ENCODE measurements at regions not wholly inside any gene's neighbourhood (a gene's known extent, or its start where the extent isn't known, plus 50 kb on each side); places are given as distances from the start of the nearest gene placed in this dataset.
"Not testable (repeated sequence)": the region's sequence is repeated elsewhere in the genome, so short reads cannot be mapped to it uniquely, and the experiment has no call there.

GRCh38 chr3:145357453-145357852 lies 803.5 kb downstream of the PLOD2 start:
- no peak for DNase-seq

- DNase-seq: no peak
These were observed 801.9 kb downstream of the PLOD2 start for GRCh38 chr3:145359040-145359439.

GRCh38 chr3:145368748-145369147 lies 792.2 kb downstream of the PLOD2 start:
- DNase-seq: no peak

GRCh38 chr3:145370870-145371269 lies 790.1 kb downstream of the PLOD2 start:
- no peak for DNase-seq

GRCh38 chr3:145377301-145377700 lies 783.7 kb downstream of the PLOD2 start:
- no peak for DNase-seq

GRCh38 chr3:145383416-145383815 lies 777.6 kb downstream of the PLOD2 start:
- DNase-seq: no peak

GRCh38 chr3:145384307-145384706 lies 776.7 kb downstream of the PLOD2 start:
- DNase-seq: no peak

GRCh38 chr3:145387211-145387610 lies 773.8 kb downstream of the PLOD2 start:
- no peak for DNase-seq

GRCh38 chr3:145395421-145395820 lies 765.6 kb downstream of the PLOD2 start:
- no peak for DNase-seq

GRCh38 chr3:145411605-145412004 lies 749.4 kb downstream of the PLOD2 start:
- DNase-seq: no peak

GRCh38 chr3:145417678-145418077 lies 743.3 kb downstream of the PLOD2 start:
- no peak for DNase-seq

- DNase-seq: no peak
These were observed 738.4 kb downstream of the PLOD2 start for GRCh38 chr3:145422556-145422955.

- DNase-seq: no peak
These were observed 733.6 kb downstream of the PLOD2 start for GRCh38 chr3:145427355-145427754.

- peak; percentile 1 for DNase-seq
These were observed 731.4 kb downstream of the PLOD2 start for GRCh38 chr3:145429546-145429945.

- DNase-seq: no peak
These were observed 712.5 kb downstream of the PLOD2 start for GRCh38 chr3:145448436-145448835.

GRCh38 chr3:145450018-145450682 lies 710.8 kb downstream of the PLOD2 start:
- DNase-seq: no peak

GRCh38 chr3:145457825-145458552 lies 703.0 kb downstream of the PLOD2 start:
- no peak for DNase-seq

GRCh38 chr3:145459681-145460080 lies 701.3 kb downstream of the PLOD2 start:
- DNase-seq: not testable (repeated sequence)

GRCh38 chr3:145471976-145472375 lies 689.0 kb downstream of the PLOD2 start:
- no peak for DNase-seq

- not testable (repeated sequence) for DNase-seq
These were observed 678.2 kb downstream of the PLOD2 start for GRCh38 chr3:145482735-145483134.

GRCh38 chr3:145483992-145484391 lies 677.0 kb downstream of the PLOD2 start:
- DNase-seq: no peak

- no peak for DNase-seq
These were observed 672.0 kb downstream of the PLOD2 start for GRCh38 chr3:145489011-145489410.

GRCh38 chr3:145490088-145491048 lies 670.6 kb downstream of the PLOD2 start:
- no peak for DNase-seq
